CD14-positive monocyte (primary cell): ENCODE measurements at regions not wholly inside any gene's neighbourhood (a gene's known extent, or its start where the extent isn't known, plus 50 kb on each side); places are given as distances from the start of the nearest gene placed in this dataset.

Experiments
- DNase-seq, 3 donors: peaks; one replicate each; pipeline ENCODE4 v3.0.0-alpha.2; 2011 to 2022
- H2AFZ ChIP-seq: 2 replicates; pipeline ENCODE4 v1.6.0; 2012; ENCODE audit warnings: mild to moderate bottlenecking, low read depth, low read length, inconsistent platforms; ENCODE audit not compliant: insufficient read depth, poor library complexity, severe bottlenecking
- H3K27ac ChIP-seq, 2 donors: 1 replicate in 1 of 2; 2 replicates in 1 of 2; pipeline ENCODE4 v1.5.1; 2012 to 2013; ENCODE audit warnings: low read length in 2 of 2, control low read depth in 1 of 2, inconsistent platforms in 1 of 2, low read depth in 1 of 2, mild to moderate bottlenecking in 1 of 2
- H3K27me3 ChIP-seq, 2 donors: one replicate each; pipeline versions ENCODE4 v1.6.0 to v1.6.1; 2011 to 2013; ENCODE audit warnings: low read length in 2 of 2; ENCODE audit not compliant: control insufficient read depth in 2 of 2, insufficient read depth in 2 of 2
- H3K36me3 ChIP-seq, 2 donors: replicated peaks in 1 of 2; 1 replicate in 1 of 2; 2 replicates in 1 of 2; pipeline versions ENCODE4 v1.5.1 to v1.6.1; 2012 to 2013; ENCODE audit warnings: low read length in 2 of 2, control low read depth in 1 of 2, inconsistent platforms in 1 of 2, mild to moderate bottlenecking in 1 of 2; ENCODE audit not compliant: insufficient read depth in 2 of 2, control insufficient read depth in 1 of 2
- H3K4me1 ChIP-seq, 2 donors: 1 replicate in 1 of 2; 2 replicates in 1 of 2; pipeline versions ENCODE4 v1.5.1 to v1.6.1; 2012 to 2013; ENCODE audit warnings: low read length in 2 of 2, control low read depth in 1 of 2, inconsistent platforms in 1 of 2, mild to moderate bottlenecking in 1 of 2, moderate library complexity in 1 of 2; ENCODE audit not compliant: insufficient read depth in 2 of 2, control insufficient read depth in 1 of 2
- H3K4me2 ChIP-seq: replicated peaks from 2 replicates; pipeline ENCODE3; 2012; ENCODE audit warnings: low read length, moderate library complexity, mild to moderate bottlenecking; ENCODE audit not compliant: poor library complexity, severe bottlenecking; ENCODE audit errors: extremely low read depth
- H3K4me3 ChIP-seq, 3 experiments: fragments of 200-600 bp in 1 of 3; sonication (generic) in 1 of 3; replicated peaks in 1 of 3; 1 replicate in 2 of 3; 2 replicates in 1 of 3; pipeline ENCODE4 v1.5.1; 2011 to 2013; ENCODE audit warnings: low read length in 3 of 3, mild to moderate bottlenecking in 3 of 3, control low read depth in 2 of 3, low read depth in 2 of 3, inconsistent platforms in 1 of 3, moderate library complexity in 1 of 3
- H3K79me2 ChIP-seq: 2 replicates; pipeline ENCODE4 v1.6.0; 2012; ENCODE audit warnings: mild to moderate bottlenecking, control low read depth, inconsistent platforms, low read length, moderate library complexity; ENCODE audit not compliant: insufficient read depth
- H3K9ac ChIP-seq: 2 replicates; pipeline ENCODE4 v1.6.0; 2017; ENCODE audit warnings: low read length, mild to moderate bottlenecking; ENCODE audit not compliant: insufficient read depth, poor library complexity, severe bottlenecking
- H3K9me3 ChIP-seq, 2 donors: replicated peaks in 1 of 2; 1 replicate in 1 of 2; 2 replicates in 1 of 2; pipeline versions ENCODE4 v1.5.1 to v1.6.1; 2012 to 2013; ENCODE audit warnings: low read length in 2 of 2, control low read depth in 1 of 2; ENCODE audit not compliant: control insufficient read depth in 1 of 2, insufficient read depth in 1 of 2
- H4K20me1 ChIP-seq: 2 replicates; pipeline ENCODE4 v1.6.0; 2012; ENCODE audit warnings: mild to moderate bottlenecking, low read length, control low read depth, moderate library complexity; ENCODE audit not compliant: insufficient read depth
- H3K27ac Mint-ChIP-seq, 7 donors: one replicate each; pipeline ENCODE4 v1.8.0; 2020; ENCODE audit warnings: mild to moderate bottlenecking in 7 of 7, mixed read lengths in 7 of 7, moderate library complexity in 6 of 7, inconsistent platforms in 2 of 7
- H3K27me3 Mint-ChIP-seq, 3 donors: one replicate each; pipeline ENCODE4 v1.8.0; 2021 to 2022; ENCODE audit warnings: low read depth in 3 of 3, mild to moderate bottlenecking in 3 of 3, mixed read lengths in 3 of 3, moderate library complexity in 3 of 3, inconsistent platforms in 1 of 3
- H3K36me3 Mint-ChIP-seq, 2 donors: one replicate each; pipeline ENCODE4 v1.8.0; 2020; ENCODE audit warnings: mixed read lengths in 2 of 2, inconsistent platforms in 1 of 2, mild to moderate bottlenecking in 1 of 2
- H3K4me1 Mint-ChIP-seq: one replicate; pipeline ENCODE4 v1.8.0; 2020; ENCODE audit warnings: mild to moderate bottlenecking, mixed read lengths
- H3K4me3 Mint-ChIP-seq, 2 donors: one replicate each; pipeline ENCODE4 v1.8.0; 2020; ENCODE audit warnings: mild to moderate bottlenecking in 2 of 2, mixed read lengths in 2 of 2, moderate library complexity in 1 of 2
- H3K9me3 Mint-ChIP-seq, 7 donors: one replicate each; pipeline ENCODE4 v1.8.0; 2020 to 2022; ENCODE audit warnings: mixed read lengths in 7 of 7, mild to moderate bottlenecking in 6 of 7, moderate library complexity in 6 of 7, inconsistent platforms in 2 of 7
- CTCF ChIP-seq: fragments of 200-600 bp; IDR thresholded peaks from one replicate; pipeline ENCODE4 v1.8.0; 2022; ENCODE audit warnings: antibody characterized with exemption, mild to moderate bottlenecking
- WGBS: methylation state at CpG from one replicate; pipeline ENCODE4 v1.1.5; 2013; ENCODE audit warnings: missing lambda C conversion rate; ENCODE audit not compliant: insufficient coverage; 5-methylcytosine and 5-hydroxymethylcytosine counted together
- intact Hi-C, 2 donors: fragments of 100-400 bp; cut with micrococcal nuclease; formaldehyde crosslinking; loops; one replicate each; pipeline versions ENCODE4 v1.15.0 to v1.15.1; 2023

- no peaks in the 10 kb centered on the region for H3K4me1 ChIP-seq
- intact Hi-C loops, result no loop called here
- H3K36me3 ChIP-seq, result no peaks in the 10 kb centered on the region
- no peaks in the 10 kb centered on the region for H4K20me1 ChIP-seq
- Mint-ChIP-seq H3K36me3 (no peaks in the 10 kb centered on the region), H3K9me3 (peaks cover 0 to 6% (median 3%) of the 10 kb centered on the region in 7 donors), H3K4me3 (no peak overlapping the region), H3K27me3 (peaks cover 0 to 7% (median 2%) of the 10 kb centered on the region in 3 donors), H3K4me1 (no peaks in the 10 kb centered on the region), H3K27ac (no peak overlapping the region)
- H3K4me2 ChIP-seq, result no peak overlapping the region
- H3K79me2 ChIP-seq, result no peaks in the 10 kb centered on the region
- no peak overlapping the region for H3K9ac ChIP-seq
- no peak overlapping the region for H3K27ac ChIP-seq
- no peak for TF ChIP-seq CTCF
- no CpG with 5 or more reads among the region's 2 CpGs for WGBS
- H3K27me3 ChIP-seq, result no peaks in the 10 kb centered on the region
- no peak overlapping the region for H2AFZ ChIP-seq
- no peak for DNase-seq
- H3K4me3 ChIP-seq, result no peak overlapping the region
- H3K9me3 ChIP-seq, result no peaks in the 10 kb centered on the region
Observed at GRCh38 chr14:97747316-97747715, 950.1 kb downstream of the VRK1 start.

- 76% methylated on average over 2 of the region's 5 CpGs for WGBS
- no peak overlapping the region for H3K27ac Mint-ChIP-seq
- TF ChIP-seq CTCF, result no peak
- H2AFZ ChIP-seq, result no peak overlapping the region
- peaks cover 0 to 6% (median 4%) of the 10 kb centered on the region in 7 donors for H3K9me3 Mint-ChIP-seq
- H3K4me1 ChIP-seq, result no peaks in the 10 kb centered on the region
- no peaks in the 10 kb centered on the region for H4K20me1 ChIP-seq
- intact Hi-C loops, result no loop called here
- H3K79me2 ChIP-seq, result no peaks in the 10 kb centered on the region
- no peak overlapping the region for H3K4me3 ChIP-seq
- H3K9ac ChIP-seq, result no peak overlapping the region
- H3K4me2 ChIP-seq, result no peak overlapping the region
- peaks cover 0 to 7% (median 2%) of the 10 kb centered on the region in 3 donors for H3K27me3 Mint-ChIP-seq
- no peaks in the 10 kb centered on the region for H3K4me1 Mint-ChIP-seq
- no peaks in the 10 kb centered on the region for H3K36me3 ChIP-seq
- no peaks in the 10 kb centered on the region for H3K36me3 Mint-ChIP-seq
- no peaks in the 10 kb centered on the region for H3K9me3 ChIP-seq
- no peak for DNase-seq
- no peak overlapping the region for H3K4me3 Mint-ChIP-seq
- no peak overlapping the region for H3K27ac ChIP-seq
- no peaks in the 10 kb centered on the region for H3K27me3 ChIP-seq
Observed at GRCh38 chr14:97748616-97749015, 951.4 kb downstream of the VRK1 start.
